H1 (cell line): ENCODE measurements at regions not wholly inside any gene's neighbourhood (a gene's known extent, or its start where the extent isn't known, plus 50 kb on each side); places are given as distances from the start of the nearest gene placed in this dataset.

Experiments used
- CTCF ChIA-PET: fragments of 300-600 bp; sonication (Branson Sonifier 250); formaldehyde crosslinking; loops from one replicate; lab custom pipeline; 2021; ENCODE audit not compliant: partially characterized antibody; lab: Charles Lee
- POLR2A ChIA-PET: fragments of 300-600 bp; sonication (Branson Sonifier 250); formaldehyde crosslinking; loops from one replicate; lab custom pipeline; 2021; ENCODE audit warnings: inconsistent platforms; ENCODE audit not compliant: partially characterized antibody; lab: Charles Lee
- DNase-seq, 2 experiments: peaks; one replicate each; pipeline versions ENCODE4 v3.0.0 to v3.0.0-alpha.2; 2010 to 2022; ENCODE audit warnings: low spot score in 2 of 2, low read depth in 1 of 2, mixed read lengths in 1 of 2
- FAIRE-seq: peaks from 2 replicates; lab custom pipeline; 2011; peaks lifted over from hg19 to GRCh38; lab: Jason Lieb, UNC
- H2AFZ ChIP-seq: 2 replicates; pipeline ENCODE4 v1.8.1; 2012; ENCODE audit warnings: low read length, inconsistent platforms
- H2AK5ac ChIP-seq: 2 replicates; pipeline ENCODE4 v1.6.1; 2013; ENCODE audit warnings: low read depth, low read length
- H2BK120ac ChIP-seq: replicated peaks from 2 replicates; pipeline ENCODE3; 2013; ENCODE audit warnings: low read depth, low read length, inconsistent platforms
- H2BK12ac ChIP-seq: 2 replicates; pipeline ENCODE4 v1.6.1; 2013; ENCODE audit warnings: low read depth, low read length
- H2BK15ac ChIP-seq: 2 replicates; pipeline ENCODE4 v1.6.1; 2013; ENCODE audit warnings: low read length
- H2BK20ac ChIP-seq: 2 replicates; pipeline ENCODE4 v1.6.1; 2013; ENCODE audit warnings: low read length
- H2BK5ac ChIP-seq: 2 replicates; pipeline ENCODE4 v1.6.1; 2013; ENCODE audit warnings: low read depth, low read length
- H3K14ac ChIP-seq: 2 replicates; pipeline ENCODE4 v1.6.1; 2013; ENCODE audit warnings: inconsistent platforms; ENCODE audit not compliant: insufficient read length
- H3K18ac ChIP-seq: 2 replicates; pipeline ENCODE4 v1.6.1; 2013; ENCODE audit warnings: low read length; ENCODE audit errors: extremely low read depth
- H3K23ac ChIP-seq: 2 replicates; pipeline ENCODE4 v1.6.1; 2013; ENCODE audit warnings: inconsistent platforms; ENCODE audit not compliant: insufficient read length
- H3K23me2 ChIP-seq: 2 replicates; pipeline ENCODE4 v1.6.1; 2013; ENCODE audit warnings: low read depth, low read length
- H3K27ac ChIP-seq: 2 replicates; pipeline ENCODE4 v1.6.1; 2011; ENCODE audit warnings: low read depth, low read length, inconsistent platforms
- H3K27me3 ChIP-seq, 4 experiments: replicated peaks in 1 of 4; 1 replicate in 1 of 4; 2 replicates in 3 of 4; pipeline versions ENCODE4 v1.6.1 to v1.8.1; 2011 to 2013; ENCODE audit warnings: low read length in 3 of 4, mild to moderate bottlenecking in 3 of 4, inconsistent platforms in 2 of 4, mixed read lengths in 2 of 4, moderate library complexity in 1 of 4; ENCODE audit not compliant: control insufficient read depth in 3 of 4, insufficient read depth in 3 of 4; ENCODE audit errors: extremely low read depth in 1 of 4
- H3K36me3 ChIP-seq, 4 experiments: 2 replicates each; pipeline versions ENCODE4 v1.6.1 to v1.8.1; 2011 to 2013; ENCODE audit warnings: mild to moderate bottlenecking in 4 of 4, low read length in 3 of 4, moderate library complexity in 2 of 4, control low read depth in 1 of 4, inconsistent platforms in 1 of 4; ENCODE audit not compliant: insufficient read depth in 4 of 4, control insufficient read depth in 2 of 4
- H3K4ac ChIP-seq: replicated peaks from 2 replicates; pipeline ENCODE3; 2013; ENCODE audit warnings: low read length, low read depth, mixed read lengths, inconsistent platforms; ENCODE audit not compliant: insufficient read length
- H3K4me1 ChIP-seq, 4 experiments: replicated peaks in 1 of 4; 1 replicate in 1 of 4; 2 replicates in 3 of 4; pipeline versions ENCODE4 v1.6.1 to v1.8.1; 2011 to 2013; ENCODE audit warnings: low read length in 3 of 4, inconsistent platforms in 2 of 4, mixed read lengths in 1 of 4; ENCODE audit not compliant: insufficient read depth in 4 of 4, control insufficient read depth in 3 of 4
- H3K4me2 ChIP-seq, 2 experiments: 2 replicates each; pipeline versions ENCODE4 v1.6.1 to v1.8.1; 2011 to 2013; ENCODE audit warnings: low read depth in 2 of 2, low read length in 2 of 2, control low read depth in 1 of 2, inconsistent platforms in 1 of 2, mild to moderate bottlenecking in 1 of 2; ENCODE audit not compliant: insufficient read depth in 1 of 2
- H3K4me3 ChIP-seq, 4 experiments: fragments of 200-600, 300-600 bp in 1 of 4; sonication (generic), shearing (Covaris generic), sonication (Bioruptor Twin) in 1 of 4; 2 replicates each; pipeline versions ENCODE4 v1.5.1 to v1.8.1; 2011 to 2016; ENCODE audit warnings: low read length in 4 of 4, low read depth in 3 of 4, control low read depth in 2 of 4, inconsistent platforms in 2 of 4, mild to moderate bottlenecking in 2 of 4, mixed read lengths in 1 of 4, moderate library complexity in 1 of 4; ENCODE audit not compliant: insufficient read depth in 2 of 4; ENCODE audit errors: extremely low read depth in 1 of 4
- H3K56ac ChIP-seq: replicated peaks from 2 replicates; pipeline ENCODE3; 2013; ENCODE audit warnings: low read depth, mild to moderate bottlenecking, mixed read lengths, low read length, inconsistent platforms; ENCODE audit not compliant: insufficient read length
- H3K79me1 ChIP-seq: 2 replicates; pipeline ENCODE4 v1.6.1; 2013; ENCODE audit warnings: low read depth, low read length, control low read depth
- H3K79me2 ChIP-seq, 2 experiments: 2 replicates each; pipeline versions ENCODE4 v1.6.1 to v1.8.1; 2012 to 2013; ENCODE audit warnings: low read length in 2 of 2, mild to moderate bottlenecking in 2 of 2, inconsistent platforms in 1 of 2; ENCODE audit not compliant: insufficient read depth in 2 of 2, control insufficient read depth in 1 of 2
- H3K9ac ChIP-seq, 4 experiments: replicated peaks in 1 of 4; 1 replicate in 1 of 4; 2 replicates in 3 of 4; pipeline versions ENCODE4 v1.6.1 to v1.8.1; 2011 to 2013; ENCODE audit warnings: low read depth in 3 of 4, low read length in 3 of 4, control low read depth in 2 of 4, mild to moderate bottlenecking in 2 of 4, moderate library complexity in 2 of 4, inconsistent platforms in 1 of 4; ENCODE audit errors: extremely low read depth in 1 of 4
- H3K9me3 ChIP-seq, 2 experiments: 2 replicates each; pipeline versions ENCODE4 v1.6.1 to v1.8.1; 2012 to 2013; ENCODE audit warnings: mild to moderate bottlenecking in 2 of 2, moderate library complexity in 2 of 2, control low read depth in 1 of 2, inconsistent platforms in 1 of 2, low read depth in 1 of 2, low read length in 1 of 2, mixed read lengths in 1 of 2; ENCODE audit not compliant: insufficient read depth in 2 of 2
- H4K20me1 ChIP-seq, 2 experiments: replicated peaks in 1 of 2; 2 replicates each; pipeline versions ENCODE3 to v1.8.1; 2011 to 2013; ENCODE audit warnings: inconsistent platforms in 2 of 2, low read length in 2 of 2, mild to moderate bottlenecking in 1 of 2; ENCODE audit not compliant: insufficient read depth in 2 of 2, control insufficient read depth in 1 of 2
- H4K5ac ChIP-seq: 2 replicates; pipeline ENCODE4 v1.6.1; 2013; ENCODE audit warnings: low read length, low read depth, mixed read lengths, inconsistent platforms; ENCODE audit not compliant: insufficient read length
- H4K8ac ChIP-seq: 2 replicates; pipeline ENCODE4 v1.8.0; 2013; ENCODE audit warnings: mild to moderate bottlenecking, moderate library complexity, low read length, inconsistent platforms; ENCODE audit not compliant: insufficient read depth; ENCODE audit errors: extremely low read depth
- H4K91ac ChIP-seq: replicated peaks from 2 replicates; pipeline ENCODE3; 2013; ENCODE audit warnings: low read length, mixed read lengths, inconsistent platforms; ENCODE audit not compliant: insufficient read length
- BCL11A ChIP-seq, 2 experiments: IDR thresholded peaks; one replicate each; pipeline ENCODE4 v1.6.1; 2011; ENCODE audit warnings: low read depth in 2 of 2, low read length in 2 of 2, mild to moderate bottlenecking in 2 of 2
- JUND ChIP-seq: IDR thresholded peaks from 2 replicates; pipeline ENCODE4 v1.6.1; 2011; ENCODE audit warnings: mild to moderate bottlenecking, improper control_type of control experiment, low read length
- POU5F1 ChIP-seq: IDR thresholded peaks from 2 replicates; pipeline ENCODE4 v1.6.1; 2011; ENCODE audit warnings: low read depth, mild to moderate bottlenecking, low read length, moderate library complexity
- SP1 ChIP-seq: IDR thresholded peaks from 2 replicates; pipeline ENCODE4 v1.6.1; 2011; ENCODE audit warnings: low read depth, low read length
- TEAD4 ChIP-seq: IDR thresholded peaks from 2 replicates; pipeline ENCODE4 v1.6.1; 2012; ENCODE audit warnings: low read depth, low read length, inconsistent platforms, mixed read lengths
- WGBS, 2 experiments: shearing (Covaris generic) in 1 of 2; methylation state at CpG; one replicate each; pipeline versions ENCODE4 v1.1.6 to v1.1.7; 2013 to 2015; ENCODE audit warnings: low lambda C conversion rate in 2 of 2, mixed read lengths in 2 of 2, inconsistent platforms in 1 of 2, low coverage in 1 of 2, missing lambda C conversion rate in 1 of 2; ENCODE audit not compliant: insufficient replicate concordance in 2 of 2, insufficient coverage in 1 of 2, insufficient read length in 1 of 2; ENCODE audit errors: extremely low coverage in 1 of 2, missing lambda C conversion rate in 1 of 2; 5-methylcytosine and 5-hydroxymethylcytosine counted together

- Histone ChIP-seq H2BK12ac (no peak overlapping the region; the same call in 1 of the 2 replicates), H3K79me2 (no peaks in the 10 kb centered on the region), H4K5ac (no peak overlapping the region), H3K14ac (no peak overlapping the region), H3K27ac (no peak overlapping the region; the same call in 1 of the 2 replicates), H3K4ac (no peak overlapping the region), H2BK120ac (no peak overlapping the region), H2BK15ac (no peak overlapping the region), H3K4me3 (no peak overlapping the region; a peak in 1 of 8 replicates), H3K9me3 (no peaks in the 10 kb centered on the region), H3K79me1 (no peaks in the 10 kb centered on the region), H3K4me2 (peak overlapping the region; percentile 29 to 32; a peak in 2 of 4 replicates), H4K20me1 (no peaks in the 10 kb centered on the region), H3K18ac (no peak overlapping the region), H2BK5ac (peak overlapping the region; percentile 9; the same call in 1 of the 2 replicates), H2AK5ac (no peak overlapping the region), H3K27me3 (no peaks in the 10 kb centered on the region), H3K23me2 (no peaks in the 10 kb centered on the region), H2BK20ac (no peak overlapping the region), H4K8ac (no peak overlapping the region), H3K36me3 (no peaks in the 10 kb centered on the region), H3K56ac (no peak overlapping the region), H4K91ac (no peak overlapping the region), H3K9ac (no peak overlapping the region), H2AFZ (peak overlapping the region; percentile 25; the same call in 1 of the 2 replicates), H3K4me1 (peaks cover 0 to 10% (median 7%) of the 10 kb centered on the region in 4 experiments; a peak in 6 of 7 replicates), H3K23ac (no peak overlapping the region)
- no peak for FAIRE-seq
- POLR2A ChIA-PET, result interaction anchor here (0.6 kb wide), 1 partner anchor 12 kb away, joined by 3 read pairs; no protein-coding TSS in a partner anchor
- no peak for TF ChIP-seq BCL11A (IDR thresholded peaks at IDR 0.05; ENCODE audit: low read depth in 2 of 2, low read length in 2 of 2)
- 0 out of 2 replicates have a peak, but pooled peaks have one; percentile 32 for TF ChIP-seq POU5F1
- peak; percentile 41; the same call in 1 of the 2 replicates for TF ChIP-seq SP1
- no peak for TF ChIP-seq JUND
- TF ChIP-seq TEAD4, result peak; percentile 85; the same call in 1 of the 2 replicates
- no peak for DNase-seq
- WGBS, 2 experiments, result 79% methylated on average over 2 of the region's 2 CpGs; no CpG with 5 or more reads in 1 of the 2 experiments
- CTCF ChIA-PET, result no interaction called here
Measured at GRCh38 chr11:41714101-41714500, 254.6 kb upstream of the LRRC4C start.
